ENCODE measurements at regions not wholly inside any gene's neighbourhood (a gene's known extent, or its start where the extent isn't known, plus 50 kb on each side); places are given as distances from the start of the nearest gene placed in this dataset.
"Not testable (repeated sequence)": the region's sequence is repeated elsewhere in the genome, so short reads cannot be mapped to it uniquely, and the experiment has no call there.

DNA sequence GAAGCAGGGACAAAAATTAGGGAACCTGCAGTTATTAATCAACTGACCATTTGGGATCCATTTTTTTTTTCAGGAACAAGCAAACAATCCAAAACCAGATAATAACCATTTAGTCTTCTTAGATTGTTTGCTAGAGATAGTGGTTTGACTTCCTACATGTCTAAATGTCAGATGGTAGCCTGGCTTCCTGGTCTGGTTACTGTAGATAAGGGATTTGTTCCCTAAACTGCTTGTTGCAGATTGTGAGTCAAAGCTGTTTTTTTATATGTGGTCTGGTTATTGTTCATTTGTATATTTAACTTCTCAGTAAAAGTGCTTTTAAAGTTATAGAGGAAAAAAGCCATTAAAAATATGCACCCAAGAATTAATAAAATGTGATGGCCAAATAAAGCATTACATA is 921.0 kb downstream of the PRIM2 start:
- TF ChIP-seq, protein P1, sequence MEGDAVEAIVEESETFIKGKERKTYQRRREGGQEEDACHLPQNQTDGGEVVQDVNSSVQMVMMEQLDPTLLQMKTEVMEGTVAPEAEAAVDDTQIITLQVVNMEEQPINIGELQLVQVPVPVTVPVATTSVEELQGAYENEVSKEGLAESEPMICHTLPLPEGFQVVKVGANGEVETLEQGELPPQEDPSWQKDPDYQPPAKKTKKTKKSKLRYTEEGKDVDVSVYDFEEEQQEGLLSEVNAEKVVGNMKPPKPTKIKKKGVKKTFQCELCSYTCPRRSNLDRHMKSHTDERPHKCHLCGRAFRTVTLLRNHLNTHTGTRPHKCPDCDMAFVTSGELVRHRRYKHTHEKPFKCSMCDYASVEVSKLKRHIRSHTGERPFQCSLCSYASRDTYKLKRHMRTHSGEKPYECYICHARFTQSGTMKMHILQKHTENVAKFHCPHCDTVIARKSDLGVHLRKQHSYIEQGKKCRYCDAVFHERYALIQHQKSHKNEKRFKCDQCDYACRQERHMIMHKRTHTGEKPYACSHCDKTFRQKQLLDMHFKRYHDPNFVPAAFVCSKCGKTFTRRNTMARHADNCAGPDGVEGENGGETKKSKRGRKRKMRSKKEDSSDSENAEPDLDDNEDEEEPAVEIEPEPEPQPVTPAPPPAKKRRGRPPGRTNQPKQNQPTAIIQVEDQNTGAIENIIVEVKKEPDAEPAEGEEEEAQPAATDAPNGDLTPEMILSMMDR (IDR thresholded peaks at IDR 0.05) = not testable (repeated sequence)
- not testable (repeated sequence) for TF ChIP-seq POLR2A (IDR thresholded peaks at IDR 0.05)
